LNCAP (cell line): ENCODE measurements at regions not wholly inside any gene's neighbourhood (a gene's known extent, or its start where the extent isn't known, plus 50 kb on each side); places are given as distances from the start of the nearest gene placed in this dataset.

Source experiments
- CTCF ChIP-seq: fragments of 450-650 bp; IDR thresholded peaks from 2 replicates; pipeline ENCODE4 v1.5.1; 2017; ENCODE audit warnings: mild to moderate bottlenecking

GRCh38 chr9:6113819-6114218 is 98.4 kb upstream of the RANBP6 start:
- no peak for TF ChIP-seq CTCF

GRCh38 chr9:6113312-6113711 is 97.9 kb upstream of the RANBP6 start:
- no peak for TF ChIP-seq CTCF

- TF ChIP-seq CTCF: no peak
Measured at GRCh38 chr9:6109986-6110385, 94.6 kb upstream of the RANBP6 start.

- no peak for TF ChIP-seq CTCF
Measured at GRCh38 chr9:6109571-6109970, 94.1 kb upstream of the RANBP6 start.

GRCh38 chr9:6106711-6107339 is 91.4 kb upstream of the RANBP6 start:
- TF ChIP-seq CTCF: peak; percentile 42

GRCh38 chr9:6105738-6106137 is 90.3 kb upstream of the RANBP6 start:
- no peak for TF ChIP-seq CTCF

- no peak for TF ChIP-seq CTCF
Measured at GRCh38 chr9:6098431-6098830, 83.0 kb upstream of the RANBP6 start.

- no peak for TF ChIP-seq CTCF
Measured at GRCh38 chr9:6096821-6097220, 81.4 kb upstream of the RANBP6 start.
